Fibroblast of peridontal ligament (primary cell): ENCODE measurements at regions not wholly inside any gene's neighbourhood (a gene's known extent, or its start where the extent isn't known, plus 50 kb on each side); places are given as distances from the start of the nearest gene placed in this dataset.
"Not testable (repeated sequence)": the region's sequence is repeated elsewhere in the genome, so short reads cannot be mapped to it uniquely, and the experiment has no call there.

Source experiments
- DNase-seq: peaks from one replicate; pipeline ENCODE4 v3.0.0-alpha.2; 2010; ENCODE audit errors: extremely low read depth

DNA sequence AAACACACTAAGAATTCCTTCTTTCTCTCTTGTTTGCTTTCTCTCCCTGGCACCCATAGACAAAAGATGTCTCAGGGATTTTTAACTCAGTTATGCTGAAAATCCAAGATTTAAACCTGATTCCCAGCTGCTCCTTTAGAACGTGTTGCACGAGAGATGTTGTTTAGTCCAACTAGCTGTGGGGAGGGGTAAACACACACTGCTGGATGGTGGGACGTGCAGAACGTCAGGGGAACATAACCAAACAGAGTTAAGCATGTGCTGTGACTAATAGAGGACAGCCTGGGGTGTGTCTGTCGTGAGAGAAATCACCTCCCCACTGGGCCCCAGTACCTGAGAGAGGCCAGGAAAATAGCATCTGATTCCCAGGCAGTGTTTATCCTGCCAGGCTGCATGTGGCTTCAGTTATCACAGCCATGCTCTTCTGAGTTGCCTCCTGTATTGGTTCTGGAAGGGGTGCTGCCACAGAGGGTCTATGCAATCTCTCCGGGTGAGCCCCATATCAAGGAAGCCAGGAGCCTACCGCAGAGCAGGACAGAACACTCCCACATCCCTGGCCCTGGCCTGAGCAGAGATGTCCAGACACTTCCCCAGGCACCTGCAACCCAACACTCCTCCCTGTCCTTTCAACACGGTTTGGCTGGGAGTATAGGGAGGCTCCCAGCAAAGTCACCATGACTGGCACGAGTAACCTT is 112.7 kb upstream of the EGLN3 start:
- DNase-seq, result no peak

DNA sequence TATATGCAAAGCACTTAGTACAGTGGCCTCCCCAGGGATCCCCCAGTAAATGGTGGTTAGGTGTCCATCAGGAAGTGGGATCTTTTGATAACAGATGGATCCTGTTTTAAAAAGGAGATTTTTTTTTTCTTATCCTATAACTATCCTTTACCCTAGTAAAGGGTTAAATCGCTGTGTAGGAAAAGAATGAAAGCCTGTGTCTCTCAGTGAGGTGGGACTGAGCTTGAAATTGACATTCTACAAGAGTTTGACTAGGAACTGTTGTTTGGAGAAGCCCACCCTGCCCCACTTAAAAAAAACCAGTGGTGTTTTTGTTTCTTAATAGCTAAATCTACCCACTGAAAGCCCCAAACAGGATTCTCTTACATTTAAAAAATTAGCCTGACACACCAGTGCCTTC is 112.2 kb upstream of the EGLN3 start:
- DNase-seq, result no peak

DNA sequence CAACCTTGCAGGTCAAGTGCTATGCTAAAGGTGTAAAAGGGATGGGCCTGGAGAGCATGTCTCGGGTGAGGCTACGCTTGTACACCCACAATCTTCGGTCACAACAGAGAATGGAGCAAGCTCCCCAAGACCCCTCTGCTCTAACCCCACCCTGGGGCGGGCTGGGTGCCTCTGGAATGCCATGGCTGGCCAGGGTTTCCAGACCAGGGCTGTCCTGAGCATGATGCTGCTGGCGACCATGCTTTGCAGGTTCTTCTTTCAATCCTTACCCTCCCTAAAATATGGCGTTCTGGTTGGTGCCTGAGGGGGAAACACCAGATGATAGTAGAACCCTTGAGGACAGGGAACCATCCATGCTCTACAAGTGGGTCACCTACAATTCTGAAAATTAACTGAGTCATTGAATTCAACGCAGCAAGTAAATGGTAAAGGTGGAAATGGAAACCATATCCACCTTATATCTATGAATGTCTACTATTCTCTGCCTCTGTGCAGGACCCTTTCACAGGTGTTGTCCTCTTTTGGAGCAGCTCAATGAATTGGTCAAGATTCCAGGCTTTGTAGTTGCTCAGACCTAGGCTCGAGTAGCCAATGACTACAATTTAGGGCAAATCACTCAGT is 111.6 kb upstream of the EGLN3 start:
- no peak for DNase-seq

DNA sequence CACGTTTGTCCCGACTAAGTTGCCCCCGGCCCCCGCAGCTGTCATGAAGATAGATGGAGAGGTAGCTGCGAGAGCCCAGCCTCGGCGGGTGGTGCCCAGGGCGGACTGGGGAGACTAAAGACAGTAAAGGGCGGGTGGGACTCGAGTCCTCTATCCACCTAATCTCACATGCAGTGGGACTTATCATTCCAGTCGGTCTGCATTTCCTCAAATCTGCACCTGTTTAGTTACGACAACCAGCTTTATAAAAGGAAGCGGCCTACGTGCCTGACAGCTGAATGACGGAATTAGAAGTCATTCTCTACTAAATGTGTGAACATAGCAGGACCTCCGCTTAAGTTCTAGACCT is 109.8 kb upstream of the EGLN3 start:
- no peak for DNase-seq

DNA sequence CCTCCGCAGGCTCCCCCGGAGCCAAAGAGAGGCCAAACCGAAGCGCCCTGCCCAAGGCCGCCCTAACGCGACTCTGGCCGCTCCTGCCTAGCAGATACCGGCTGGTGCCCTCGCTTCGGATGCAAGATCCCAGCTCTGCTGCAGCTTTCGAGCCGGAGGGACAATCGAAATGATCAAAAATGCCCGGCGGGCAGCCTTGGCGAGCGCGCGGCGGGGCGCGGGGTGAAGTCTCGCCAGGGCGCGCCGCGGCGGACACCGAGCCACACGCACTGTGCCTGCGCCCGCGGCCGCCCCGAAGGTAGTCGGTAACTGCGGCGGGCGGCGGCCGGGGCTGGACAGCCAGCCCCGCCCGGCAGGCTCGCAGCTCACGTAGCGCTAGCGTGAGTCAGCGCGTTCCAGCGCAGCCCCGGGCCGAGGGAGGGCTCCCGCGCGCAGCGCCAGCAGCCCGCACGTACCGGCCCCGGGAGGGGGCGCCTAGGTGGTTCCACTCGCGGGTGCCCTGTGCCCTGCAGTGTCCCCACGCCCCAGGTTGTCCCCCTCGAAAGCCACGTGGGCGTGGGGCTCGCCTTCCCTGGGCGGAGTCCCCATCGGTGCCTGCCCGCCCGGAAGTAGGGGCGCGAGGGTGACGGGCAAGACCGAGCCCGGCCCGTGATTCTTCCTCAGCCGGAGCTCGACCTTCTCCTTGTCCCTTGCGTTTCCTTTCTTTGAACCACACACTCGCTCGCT is 109.2 kb upstream of the EGLN3 start:
- DNase-seq, result peak; percentile 13

DNA sequence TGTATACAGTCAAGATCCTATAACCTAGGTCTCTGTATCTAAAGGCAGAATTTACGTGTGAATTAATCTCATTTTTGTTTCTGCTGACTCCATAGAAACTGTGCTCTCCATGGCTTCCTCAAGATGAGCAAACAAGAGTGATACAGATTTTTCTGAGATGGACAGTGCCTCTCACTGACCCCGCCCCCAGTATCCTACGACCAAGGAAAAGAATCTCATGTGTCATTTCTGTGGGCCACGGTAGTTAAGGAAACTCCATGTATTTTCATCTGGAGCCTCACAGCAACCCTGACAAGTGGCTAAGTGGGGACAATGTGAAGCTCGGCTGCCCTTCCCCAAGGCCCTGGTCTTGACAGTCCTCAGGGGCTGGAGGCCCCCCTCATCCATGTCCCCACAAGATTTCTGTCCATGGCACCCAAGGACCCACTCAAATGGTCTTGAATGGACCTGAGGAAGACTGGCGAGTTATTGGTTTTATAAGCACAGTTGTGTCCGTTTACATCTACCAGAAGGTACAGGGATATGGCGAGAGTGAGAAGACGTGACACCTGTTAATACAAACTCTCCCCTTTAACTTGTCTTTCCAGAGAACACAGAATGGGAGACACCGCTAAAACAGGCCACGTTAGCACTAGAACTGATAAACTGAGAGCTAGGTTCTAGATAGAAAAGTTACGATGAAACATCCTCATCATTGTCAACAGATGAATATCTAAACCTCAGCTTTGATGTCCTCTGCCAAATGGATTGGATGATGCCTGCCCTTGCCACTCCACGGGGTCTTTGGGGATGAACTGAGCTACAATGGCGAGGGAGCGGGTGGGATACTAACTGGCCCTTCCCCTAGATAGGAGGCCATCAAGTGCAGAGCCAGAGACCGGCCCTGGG is 108.4 kb upstream of the EGLN3 start:
- DNase-seq, result no peak

DNA sequence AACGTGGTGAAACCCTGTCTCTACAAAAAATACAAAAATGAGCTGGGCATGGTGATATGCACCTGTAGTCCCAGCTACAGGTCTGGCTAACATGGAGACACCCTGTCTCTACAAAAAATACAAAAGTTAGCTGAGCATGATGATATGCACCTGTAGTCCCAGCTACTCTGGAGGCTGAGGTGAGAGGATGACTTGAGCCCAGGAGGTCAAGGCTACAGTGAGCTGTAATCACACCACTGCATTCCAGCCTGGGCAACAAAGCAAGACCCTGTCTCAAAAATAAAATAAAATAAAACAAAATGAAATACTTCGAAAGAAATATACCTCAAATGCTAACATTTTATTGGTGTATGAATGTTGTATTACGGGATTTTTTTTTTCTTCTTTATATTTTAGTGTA is 107.6 kb upstream of the EGLN3 start:
- no peak for DNase-seq

DNA sequence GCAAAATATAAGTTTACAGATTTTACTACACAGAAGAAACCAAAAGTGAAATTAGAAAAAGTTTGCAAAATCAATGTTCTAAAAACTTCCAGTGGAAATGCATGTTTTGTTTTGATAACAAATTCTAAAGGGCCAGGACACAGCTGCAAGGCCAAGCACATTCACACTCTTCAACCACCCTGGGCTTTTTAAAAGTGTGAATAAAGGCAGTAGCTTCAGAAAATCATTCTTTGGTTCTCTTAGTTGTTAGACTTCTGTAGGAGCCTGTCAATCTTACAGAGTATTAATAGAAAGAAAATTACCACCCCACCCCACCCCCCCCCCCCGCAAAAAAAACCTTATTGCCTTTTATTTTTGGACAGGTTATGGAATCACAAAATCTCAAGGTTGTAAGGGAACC is 105.2 kb upstream of the EGLN3 start:
- DNase-seq, result no peak

DNA sequence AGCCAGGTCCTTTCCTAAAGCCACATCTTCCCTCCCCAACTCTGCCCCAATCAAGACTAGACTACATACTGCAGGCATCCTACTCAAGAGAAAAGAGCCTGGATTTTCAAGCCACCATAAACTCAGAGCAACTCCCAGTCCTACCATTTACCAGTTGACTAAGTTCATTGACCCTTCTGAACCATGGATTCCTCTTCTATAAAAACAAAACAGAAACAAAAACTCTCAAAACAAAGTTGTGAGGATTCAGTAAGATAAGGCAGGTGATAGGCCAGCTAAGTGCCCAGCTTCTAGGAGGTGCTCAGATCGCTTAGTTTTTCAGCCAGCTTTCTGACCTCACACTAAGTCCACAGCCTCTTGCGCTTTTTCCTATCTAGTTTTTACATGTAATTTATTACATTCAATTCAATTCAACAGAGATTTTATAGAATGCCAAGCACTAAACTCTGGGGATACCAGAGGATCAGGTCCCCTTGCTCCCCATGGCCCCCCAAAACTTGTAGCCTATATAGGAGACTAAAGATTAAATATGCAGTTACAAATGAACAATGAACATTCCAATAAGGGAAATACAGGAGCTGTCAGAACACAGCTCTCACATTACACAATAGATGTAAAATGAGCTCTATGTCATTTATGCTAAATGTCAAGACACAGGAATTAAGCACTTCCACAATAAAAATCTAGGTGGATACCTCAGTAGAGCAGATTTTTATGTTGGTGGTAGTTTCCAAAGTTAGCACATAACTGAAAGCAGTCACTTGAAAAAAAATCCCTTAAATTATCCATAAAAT is 104.5 kb upstream of the EGLN3 start:
- no peak for DNase-seq

DNA sequence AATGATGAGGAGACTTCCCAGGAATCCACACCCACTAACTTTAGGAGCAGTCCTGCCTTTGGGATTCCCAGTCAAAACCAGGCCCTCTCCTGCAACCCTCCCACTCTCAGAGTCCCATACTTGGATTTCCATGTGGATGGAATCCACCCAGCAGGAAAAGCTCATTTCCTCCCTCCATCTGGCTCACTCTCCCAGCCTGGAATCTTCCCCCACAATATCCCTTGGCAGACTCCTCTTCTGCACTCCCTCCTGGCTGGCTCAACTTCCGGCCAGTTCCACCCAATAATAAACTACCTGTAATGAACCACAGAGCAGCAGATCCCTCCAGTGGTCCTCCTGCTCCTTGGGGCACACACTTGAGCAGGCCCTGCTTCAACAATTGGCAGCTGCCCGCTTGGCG is 102.8 kb upstream of the EGLN3 start:
- DNase-seq, result no peak

DNA sequence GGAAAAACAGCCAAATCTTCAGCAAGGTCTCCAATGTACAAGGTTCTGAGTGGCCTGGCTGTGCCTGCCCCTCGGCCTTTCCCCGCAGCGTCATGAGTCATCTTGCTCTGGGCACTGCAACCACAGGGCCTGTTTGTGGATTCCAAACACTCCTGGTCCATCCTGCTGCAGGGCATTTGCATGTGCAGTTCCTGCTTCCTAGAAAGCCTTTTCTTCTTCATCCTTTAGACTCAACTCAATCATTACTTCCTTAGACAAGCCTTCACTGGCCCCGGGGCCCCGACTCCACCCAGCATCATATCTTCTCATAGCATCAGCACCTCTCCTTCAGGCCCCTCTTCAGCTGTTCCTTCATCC is 101.8 kb upstream of the EGLN3 start:
- no peak for DNase-seq

DNA sequence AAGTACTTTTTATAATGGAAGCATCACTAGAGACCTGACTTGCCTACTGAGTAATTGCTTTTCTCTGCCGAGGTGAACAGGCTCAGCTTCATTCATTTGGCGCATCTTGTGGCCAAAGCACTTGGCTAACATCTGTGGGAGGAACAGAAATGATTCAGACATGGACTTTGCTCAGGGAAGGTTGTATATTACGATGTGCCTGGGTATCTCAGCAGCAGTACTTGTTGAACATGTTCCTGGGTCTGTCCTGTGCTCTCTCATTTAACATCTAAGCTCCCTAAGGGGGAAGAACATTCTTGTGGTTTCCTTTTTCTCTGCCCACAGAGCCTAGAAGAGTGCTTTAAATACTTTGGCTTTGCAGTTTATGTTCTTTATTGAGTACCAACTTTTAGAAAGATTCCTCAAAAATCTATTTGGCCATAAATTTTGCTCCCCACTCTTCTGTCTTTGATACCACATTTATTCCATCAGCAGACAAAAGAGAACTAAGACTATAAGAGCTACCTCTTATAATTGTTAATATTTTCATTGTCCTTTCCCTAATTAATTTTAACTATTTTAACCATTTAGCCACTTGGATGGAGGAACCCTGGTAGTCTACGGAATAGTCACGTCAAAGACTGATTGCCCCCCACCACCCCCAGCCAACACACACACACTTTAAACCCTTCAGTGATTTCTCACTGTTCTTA is 101.2 kb upstream of the EGLN3 start:
- DNase-seq, result no peak

DNA sequence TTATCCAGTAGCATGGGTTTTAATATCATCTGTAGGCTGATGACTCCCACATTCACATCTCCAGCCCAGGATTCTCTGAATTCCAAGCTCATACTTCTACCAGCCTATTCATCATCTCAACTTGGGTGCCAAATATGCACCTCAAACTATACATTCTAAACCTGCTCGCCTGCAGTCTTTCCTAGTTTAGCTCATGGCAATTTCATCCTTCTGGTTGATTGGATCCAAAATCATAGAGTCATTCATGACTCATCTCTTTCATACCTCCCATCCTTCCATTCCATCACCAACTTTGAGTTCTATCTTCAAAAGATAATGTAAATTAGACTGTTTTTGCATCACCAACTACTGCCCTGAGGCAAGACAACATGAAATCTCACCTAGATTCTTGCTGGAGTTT is 99.7 kb upstream of the EGLN3 start:
- no peak for DNase-seq

DNA sequence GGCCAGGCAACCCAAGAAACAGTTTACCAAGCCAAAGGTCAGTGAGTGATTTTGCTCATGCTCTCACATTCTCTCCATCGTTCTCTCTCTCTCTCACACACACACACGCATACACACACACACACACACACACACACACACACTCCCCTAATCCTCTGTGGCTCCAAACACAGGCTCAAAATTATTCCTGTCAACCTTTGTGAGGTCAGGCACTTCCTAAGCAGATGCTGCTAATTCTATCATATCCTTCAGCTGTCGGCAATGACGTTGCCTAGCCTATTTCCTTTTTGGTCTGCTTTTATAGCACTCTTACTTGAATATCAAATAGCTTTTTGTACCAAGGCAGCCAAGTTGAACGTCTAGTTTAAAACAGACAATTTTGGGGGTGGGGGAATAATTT is 98.9 kb upstream of the EGLN3 start:
- DNase-seq, result no peak

DNA sequence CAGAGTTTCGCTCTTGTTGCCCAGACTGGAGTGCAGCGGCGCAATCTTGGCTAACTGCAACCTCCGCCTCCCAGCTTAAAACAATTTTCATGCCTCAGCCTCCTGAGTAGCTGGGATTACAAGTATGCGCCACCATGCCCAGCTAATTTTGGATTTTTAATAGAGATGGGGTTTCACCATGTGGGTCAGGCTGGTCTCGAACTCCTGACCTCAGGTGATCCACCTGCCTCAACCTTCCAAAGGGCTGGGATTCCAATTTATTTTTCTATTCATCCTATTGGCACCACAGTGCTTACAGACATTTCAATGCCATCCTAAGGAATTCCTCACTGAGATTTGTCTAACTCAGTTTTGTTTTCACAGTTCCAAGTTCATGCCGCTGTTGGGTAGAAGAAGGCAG is 98.3 kb upstream of the EGLN3 start:
- DNase-seq, result not testable (repeated sequence)

DNA sequence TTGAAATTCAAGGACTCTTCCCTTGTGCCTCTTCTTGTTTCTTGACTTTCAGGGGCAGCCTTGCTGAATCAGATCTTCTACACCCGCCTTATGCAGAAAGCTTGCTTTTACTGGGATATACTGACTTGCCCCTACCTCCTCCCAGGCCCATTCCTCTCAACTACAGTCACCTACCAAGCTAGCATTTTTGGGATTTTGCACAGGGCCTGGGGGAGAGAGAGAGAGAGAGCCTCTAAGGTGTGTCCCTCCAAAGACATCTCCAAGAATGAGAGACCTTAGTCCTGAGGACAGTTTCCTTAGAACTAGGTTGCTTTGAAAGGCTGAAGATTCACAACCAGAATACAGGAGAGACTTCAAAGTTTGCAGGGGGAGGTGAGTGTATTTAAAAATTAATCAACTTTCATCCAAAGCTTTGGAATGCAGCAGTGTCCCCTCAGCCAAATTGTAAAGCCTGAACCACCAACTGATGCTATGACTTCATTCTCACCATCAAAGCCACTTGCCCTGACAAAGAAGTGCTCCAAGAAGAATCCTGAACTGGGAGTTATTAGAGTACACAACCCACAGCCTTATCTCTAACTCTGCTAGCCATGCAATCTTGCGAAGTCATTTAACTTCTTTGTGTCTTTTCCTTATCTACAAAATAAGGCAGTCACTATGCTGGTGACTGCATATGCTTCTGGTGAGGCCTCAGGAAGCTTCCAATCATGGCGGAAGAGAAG is 96.1 kb upstream of the EGLN3 start:
- DNase-seq, result no peak

DNA sequence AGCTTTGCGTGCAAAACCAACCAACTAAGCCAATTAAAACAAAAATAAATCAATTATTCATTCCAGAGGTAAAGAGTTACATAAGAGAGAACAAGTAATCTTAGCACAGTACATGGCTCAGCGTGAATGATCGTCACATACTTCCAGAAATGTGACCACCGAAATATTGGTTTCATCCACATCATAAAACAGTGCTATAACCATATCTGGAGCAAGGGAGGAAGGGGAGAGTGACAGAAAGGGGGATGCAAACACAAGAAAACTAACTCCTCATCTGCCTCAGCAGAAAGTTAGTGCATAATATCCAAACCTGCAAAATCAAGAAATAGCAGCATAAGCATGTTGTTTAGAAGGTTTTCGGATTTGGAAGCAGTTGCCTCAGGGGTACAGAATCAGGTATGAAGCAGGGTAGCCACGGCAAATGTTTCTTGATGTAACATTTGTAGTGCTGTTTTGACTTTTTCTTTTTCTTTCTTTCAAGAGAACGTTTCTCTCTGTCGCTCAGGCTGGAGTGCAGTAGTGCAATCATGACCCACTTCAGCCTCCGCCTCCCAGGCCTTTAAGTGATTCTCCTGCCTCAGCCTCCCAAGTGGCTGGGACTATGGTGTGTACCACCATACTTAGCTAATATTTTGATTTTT is 93.9 kb upstream of the EGLN3 start:
- no peak for DNase-seq

DNA sequence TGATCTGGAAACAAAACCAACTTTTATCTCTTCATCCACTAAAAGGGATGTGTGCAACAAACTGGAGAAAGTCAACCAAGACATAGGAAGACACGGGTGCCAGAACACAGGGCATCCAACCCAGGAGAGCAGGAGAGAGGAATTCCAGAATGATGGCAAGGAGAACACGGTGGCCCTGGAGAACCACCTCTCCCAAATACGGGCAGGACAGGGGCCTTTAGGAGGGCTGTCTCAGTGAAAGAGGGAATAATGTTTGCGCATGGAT is 93.4 kb upstream of the EGLN3 start:
- DNase-seq, result no peak

DNA sequence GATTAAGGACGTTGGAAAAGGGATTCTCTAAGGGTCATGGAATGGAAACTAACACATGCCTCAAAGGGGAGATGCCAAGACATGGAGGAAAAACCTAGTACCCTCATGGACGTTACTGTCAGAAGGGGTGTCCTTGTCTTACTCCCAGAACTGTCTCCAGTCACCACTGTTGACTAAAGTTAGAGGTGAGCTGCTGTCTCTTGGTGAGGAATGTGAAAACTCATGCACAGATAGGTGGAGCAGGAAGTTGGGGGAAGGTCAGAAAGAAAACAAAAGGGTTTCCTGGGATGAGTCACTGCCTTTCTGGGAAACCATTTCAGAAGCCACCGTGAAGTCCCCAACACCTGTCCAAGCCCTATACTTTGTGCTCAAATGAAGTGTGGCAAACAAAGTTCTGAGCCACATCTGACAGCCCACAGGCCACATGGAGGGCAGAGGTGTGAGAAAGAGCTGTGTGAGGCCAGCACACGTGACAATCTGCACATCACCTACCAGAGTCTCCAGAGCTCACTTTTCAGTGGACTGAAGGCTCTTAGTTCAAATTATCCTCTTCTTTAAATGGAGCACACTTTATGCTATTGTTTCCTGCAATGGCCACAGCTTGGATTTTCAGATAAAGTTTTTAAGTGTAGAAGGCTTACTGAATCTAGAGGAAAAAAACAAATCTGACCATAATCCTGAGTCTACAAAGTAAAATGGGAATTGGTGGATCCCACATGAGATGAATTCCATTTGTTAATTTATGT is 92.9 kb upstream of the EGLN3 start:
- no peak for DNase-seq
